NAMALWA (cell line): ENCODE measurements at regions not wholly inside any gene's neighbourhood (a gene's known extent, or its start where the extent isn't known, plus 50 kb on each side); places are given as distances from the start of the nearest gene placed in this dataset.

Experiments used
- DNase-seq: peaks from one replicate; pipeline ENCODE4 v3.0.0-alpha.2; 2015; ENCODE audit warnings: low spot score

- no peak for DNase-seq
These were observed 202.7 kb downstream of the MANEA start for GRCh38 chr6:95780037-95780436.

DNA sequence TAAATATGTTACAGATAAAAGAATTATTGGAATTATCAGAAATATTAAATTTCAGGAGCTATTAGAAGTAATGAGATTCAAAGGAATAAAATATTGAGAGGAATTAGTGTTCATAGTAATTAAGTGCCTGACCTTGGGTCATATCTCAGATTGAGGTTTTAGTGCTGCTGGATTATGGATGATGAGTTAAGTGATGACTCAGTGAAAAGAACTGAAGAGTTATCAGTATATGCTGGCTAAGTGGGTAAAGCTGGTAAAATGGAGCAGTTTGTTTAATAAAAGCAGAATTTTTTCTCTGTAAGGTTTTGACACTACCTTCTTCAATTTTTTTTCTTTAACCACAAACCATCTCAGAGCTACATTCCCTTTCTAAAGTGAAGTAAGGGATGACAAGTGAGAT is 206.7 kb downstream of the MANEA start:
- no peak for DNase-seq

GRCh38 chr6:95784869-95785268 is 207.5 kb downstream of the MANEA start:
- DNase-seq = no peak

DNA sequence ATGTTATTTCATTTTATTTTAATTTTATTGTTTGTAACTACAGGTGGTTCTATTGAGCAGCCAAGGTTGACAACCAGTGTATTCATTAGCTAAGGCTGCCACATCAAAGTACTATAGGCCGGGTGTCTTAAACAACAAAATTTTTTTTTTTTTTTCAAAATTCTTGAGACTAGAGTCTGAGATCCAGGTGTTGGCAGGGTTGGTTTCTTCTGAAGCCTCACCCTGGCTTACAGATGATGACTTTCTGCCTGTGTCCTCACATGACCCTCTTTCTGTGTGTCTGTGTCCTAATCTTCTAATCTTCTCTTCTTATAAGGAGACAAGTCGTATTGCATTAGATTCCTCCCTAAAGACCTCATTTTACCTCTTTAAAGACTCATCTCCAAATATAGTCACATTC is 208.4 kb downstream of the MANEA start:
- DNase-seq = no peak

GRCh38 chr6:95786802-95787201 is 209.5 kb downstream of the MANEA start:
- no peak for DNase-seq

DNA sequence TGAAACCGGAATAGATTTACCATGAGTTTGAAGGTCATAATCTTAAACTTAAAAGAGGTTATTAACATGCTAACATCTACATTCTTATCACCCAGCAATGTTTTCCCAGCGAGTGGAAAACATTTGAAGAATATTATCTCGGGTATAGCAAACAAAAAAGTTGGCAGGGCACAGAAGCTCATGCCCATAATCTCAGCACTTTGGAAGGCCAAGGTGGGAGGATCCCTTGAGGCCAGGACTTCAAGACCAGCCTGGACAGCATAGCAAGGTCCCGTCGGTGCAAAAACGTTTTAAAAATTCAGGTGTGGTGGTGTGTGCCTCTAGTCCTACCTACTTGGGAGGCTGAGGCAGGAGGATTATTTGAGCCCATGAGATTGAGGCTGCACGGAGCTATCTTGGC is 213.5 kb downstream of the MANEA start:
- DNase-seq = no peak

DNA sequence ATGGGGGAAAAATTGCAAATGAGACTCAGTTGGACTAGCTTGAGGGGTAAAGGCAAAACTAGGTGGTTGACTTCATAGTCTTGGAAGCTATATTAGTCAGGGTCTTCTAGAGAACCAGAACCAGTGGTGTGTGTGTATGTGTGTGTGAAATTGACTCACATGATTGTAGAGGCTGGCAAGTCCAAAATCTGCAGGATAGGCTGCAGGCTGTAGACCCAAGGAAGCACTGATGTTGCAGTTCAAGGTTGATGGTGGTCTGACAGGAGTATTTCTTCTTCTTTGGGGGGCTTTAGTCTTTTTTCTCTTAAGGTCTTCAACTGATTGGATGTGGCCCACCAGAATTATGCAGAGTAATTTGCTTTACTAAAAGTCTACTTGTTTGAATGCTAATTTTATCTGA is 217.4 kb downstream of the MANEA start:
- no peak for DNase-seq

DNA sequence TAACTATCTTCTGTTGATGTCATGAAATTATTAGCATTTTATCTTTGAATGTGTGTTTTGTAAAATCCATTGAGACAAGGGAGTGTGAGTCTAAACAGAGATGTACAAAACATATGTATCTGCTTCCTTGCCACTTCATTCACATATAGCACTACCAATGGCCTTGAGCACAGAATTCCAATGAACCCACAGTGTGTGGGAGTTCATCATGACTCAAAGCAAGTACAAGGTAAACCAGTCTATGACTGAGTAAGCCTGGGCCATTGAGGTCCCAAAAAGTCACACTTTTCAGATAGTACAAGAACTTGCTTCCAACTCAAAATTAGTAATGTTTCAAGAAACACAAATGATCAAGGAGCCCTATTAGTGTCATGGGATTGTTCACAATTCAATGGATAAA is 218.6 kb downstream of the MANEA start:
- no peak for DNase-seq

DNA sequence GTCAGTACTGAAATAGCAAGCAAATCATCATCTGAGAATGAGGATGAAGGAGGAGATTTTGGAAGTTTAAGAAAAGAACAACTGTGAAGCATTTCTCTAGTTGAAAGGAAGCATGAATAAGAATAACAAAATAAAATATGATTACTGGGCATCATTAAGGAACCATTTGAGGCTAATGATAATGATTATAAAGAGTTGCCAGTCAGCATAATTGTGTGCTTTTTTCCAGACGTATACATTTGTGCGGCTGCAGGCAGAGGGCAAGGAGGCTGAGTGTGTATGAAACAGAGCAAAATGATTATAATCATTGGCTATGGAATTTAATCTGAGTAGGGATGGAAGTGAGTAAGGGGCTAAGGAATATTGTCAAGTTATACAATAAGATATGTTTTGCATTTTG is 218.7 kb upstream of the FUT9 start:
- DNase-seq = no peak

DNA sequence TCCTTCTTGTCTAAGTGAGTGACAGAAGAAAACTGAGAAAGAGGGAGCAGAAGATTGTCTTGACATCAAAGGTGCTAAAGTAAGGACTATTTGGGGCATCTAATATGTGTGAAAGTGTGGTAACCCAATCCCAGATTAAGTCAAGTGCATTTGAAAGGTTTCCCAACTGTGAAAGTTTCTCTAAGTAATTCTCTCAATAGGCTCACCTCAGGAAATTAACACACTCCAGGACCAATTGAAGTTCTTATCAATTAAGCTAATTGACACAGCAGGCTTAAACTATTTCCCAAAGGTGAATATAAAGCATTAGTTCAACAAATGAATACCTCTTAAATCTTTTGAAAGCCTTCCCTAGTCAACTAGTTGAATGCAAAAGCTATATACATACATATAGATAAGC is 212.8 kb upstream of the FUT9 start:
- DNase-seq = no peak

DNA sequence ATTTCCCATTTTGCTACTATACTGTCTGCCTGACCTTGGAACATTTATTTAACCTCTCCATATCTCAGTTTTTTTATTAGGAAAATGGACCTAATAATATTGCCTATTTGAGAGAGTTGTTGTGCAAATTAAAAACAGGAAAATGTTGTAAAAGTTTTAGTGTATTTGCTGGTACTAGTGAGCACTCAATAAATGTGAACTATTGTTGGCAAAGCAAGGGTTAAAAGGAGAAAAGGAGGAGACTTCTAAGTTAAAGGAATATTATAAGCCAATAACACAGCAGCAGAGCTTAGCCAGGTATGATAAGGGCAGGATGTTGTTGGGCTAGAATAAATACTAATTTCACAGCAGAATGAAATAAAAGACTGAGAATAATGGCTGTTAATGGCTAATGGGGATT is 211.9 kb upstream of the FUT9 start:
- no peak for DNase-seq

- DNase-seq = no peak
These were observed 210.8 kb upstream of the FUT9 start for GRCh38 chr6:95804847-95805541.

GRCh38 chr6:95805699-95806098 is 210.1 kb upstream of the FUT9 start:
- DNase-seq = no peak

- DNase-seq = no peak
These were observed 200.3 kb upstream of the FUT9 start for GRCh38 chr6:95815389-95816056.

DNA sequence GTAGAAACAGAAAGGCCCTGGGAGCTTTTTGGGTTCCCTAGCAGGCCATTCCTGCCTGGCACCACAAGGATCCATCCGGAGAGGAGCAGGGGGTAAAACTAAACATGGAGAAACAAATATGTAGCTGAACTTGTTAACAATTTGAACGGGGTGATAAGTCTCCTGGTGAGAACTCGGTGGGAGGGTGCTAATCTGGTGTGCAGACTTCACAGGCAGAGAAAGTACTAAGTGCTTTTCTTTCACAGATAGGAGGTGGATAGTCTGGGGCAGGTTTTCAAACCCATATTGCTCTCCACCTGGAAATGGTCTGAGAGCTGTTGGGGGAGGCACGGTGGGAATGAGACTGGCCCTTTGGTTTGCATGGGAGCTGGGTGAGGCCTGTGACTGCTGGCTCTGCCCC is 196.3 kb upstream of the FUT9 start:
- DNase-seq = no peak

DNA sequence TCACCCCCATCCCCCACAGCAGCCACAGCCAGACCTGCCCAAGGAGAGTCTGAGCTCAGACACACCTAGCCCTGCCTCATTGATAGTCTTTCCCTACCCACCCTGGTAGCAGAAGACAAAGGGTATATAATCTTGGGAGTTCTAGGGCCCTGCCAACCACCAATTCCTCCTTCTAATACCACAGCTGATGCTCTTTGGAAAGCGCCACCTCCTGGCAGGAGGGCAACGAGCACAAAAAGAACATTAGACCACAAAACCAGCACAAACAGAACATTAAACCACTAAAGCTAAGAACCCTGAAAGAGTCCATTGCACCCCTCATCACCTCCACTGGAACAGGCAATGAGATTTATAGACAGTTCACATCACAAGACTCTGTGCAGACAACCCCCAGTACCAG is 195.8 kb upstream of the FUT9 start:
- peak; percentile 28 for DNase-seq

- DNase-seq = no peak
These were observed 184.8 kb upstream of the FUT9 start for GRCh38 chr6:95830859-95831557.

DNA sequence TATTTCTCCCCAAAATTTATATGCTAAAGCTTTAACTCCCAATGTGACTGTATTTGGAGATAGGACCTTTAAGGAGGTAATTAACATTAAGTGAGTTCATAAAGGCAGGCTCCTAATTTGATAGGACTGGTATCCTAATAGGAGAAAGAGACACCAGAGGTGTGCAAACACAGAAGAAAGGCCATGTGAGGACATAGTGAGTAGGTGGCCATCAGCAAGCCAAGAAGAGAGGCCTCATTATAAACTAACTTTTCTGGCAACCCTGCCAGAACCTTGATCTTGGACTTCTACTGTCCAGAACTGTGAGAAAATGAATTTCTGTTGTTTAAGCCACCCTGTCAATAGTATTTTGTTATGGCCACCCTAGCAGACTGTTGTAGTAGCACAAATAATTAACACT is 177.9 kb upstream of the FUT9 start:
- DNase-seq = no peak

DNA sequence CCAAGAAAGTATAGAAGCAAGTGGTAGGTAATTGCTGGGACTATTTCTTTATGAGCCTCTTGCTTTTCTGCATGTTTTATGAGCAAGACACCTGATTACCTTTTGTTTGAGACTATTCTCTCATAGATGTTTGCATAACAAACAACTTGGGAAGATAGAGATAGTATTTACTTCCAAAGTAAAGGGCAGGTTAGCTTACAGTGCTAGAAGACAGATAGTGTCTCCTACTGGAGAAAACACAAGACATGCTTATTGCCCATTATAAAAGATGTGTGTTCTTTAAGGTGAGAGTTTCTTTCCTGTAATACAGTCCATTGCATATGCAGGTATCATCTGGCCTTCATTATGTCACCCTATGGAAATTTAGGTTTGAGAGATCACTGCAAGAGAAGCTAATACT is 174.2 kb upstream of the FUT9 start:
- no peak for DNase-seq

GRCh38 chr6:95846652-95847051 is 169.1 kb upstream of the FUT9 start:
- DNase-seq = no peak

- no peak for DNase-seq
These were observed 168.7 kb upstream of the FUT9 start for GRCh38 chr6:95847061-95847460.

GRCh38 chr6:95848717-95849116 is 167.1 kb upstream of the FUT9 start:
- DNase-seq = no peak

DNA sequence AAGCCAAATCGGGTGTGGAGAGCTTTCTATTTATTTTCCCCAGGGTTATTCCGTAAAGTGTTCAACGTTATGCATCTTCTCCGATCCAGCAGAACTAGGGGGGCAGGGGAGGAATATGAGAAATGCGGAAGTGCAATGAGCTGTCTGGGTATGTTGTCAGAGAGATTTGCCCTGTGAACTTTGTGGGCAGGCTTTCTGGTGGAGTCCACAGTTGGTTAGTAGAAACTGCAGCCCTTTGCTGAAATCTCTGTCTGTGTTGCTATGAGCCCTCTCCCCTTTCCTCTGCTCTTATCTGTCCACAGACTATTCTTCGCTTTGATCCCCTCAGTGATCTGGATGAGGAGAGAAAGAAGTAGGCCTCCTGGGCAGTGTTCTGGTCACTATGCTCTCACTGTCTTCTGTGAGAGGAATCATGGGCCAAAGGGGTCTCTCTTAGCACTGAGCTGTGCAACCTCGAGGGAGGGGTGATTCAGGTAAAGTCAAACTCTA is 158.9 kb upstream of the FUT9 start:
- DNase-seq = no peak
